ENCODE measurements at regions not wholly inside any gene's neighbourhood (a gene's known extent, or its start where the extent isn't known, plus 50 kb on each side); places are given as distances from the start of the nearest gene placed in this dataset.
"Not testable (repeated sequence)": the region's sequence is repeated elsewhere in the genome, so short reads cannot be mapped to it uniquely, and the experiment has no call there.

GRCh38 chr20:30387823-30388222 lies 869.6 kb upstream of the DEFB115 start:
- DNase-seq (ENCODE audit: low read depth), result not testable (repeated sequence)

- not testable (repeated sequence) for DNase-seq (ENCODE audit: low read depth)
Observed at GRCh38 chr20:30393523-30393922, 863.9 kb upstream of the DEFB115 start.

GRCh38 chr20:30397111-30397510 lies 860.4 kb upstream of the DEFB115 start:
- DNase-seq (ENCODE audit: low read depth), result not testable (repeated sequence)

GRCh38 chr20:30405061-30405460 lies 852.4 kb upstream of the DEFB115 start:
- not testable (repeated sequence) for DNase-seq (ENCODE audit: low read depth)

- DNase-seq (ENCODE audit: low read depth), result not testable (repeated sequence)
Observed at GRCh38 chr20:30405585-30405984, 851.9 kb upstream of the DEFB115 start.

- DNase-seq (ENCODE audit: low read depth), result not testable (repeated sequence)
Observed at GRCh38 chr20:30406370-30406769, 851.1 kb upstream of the DEFB115 start.

- no peak for DNase-seq (ENCODE audit: low read depth)
Observed at GRCh38 chr20:30412972-30413371, 844.5 kb upstream of the DEFB115 start.

GRCh38 chr20:30417387-30417786 lies 840.1 kb upstream of the DEFB115 start:
- DNase-seq (ENCODE audit: low read depth), result not testable (repeated sequence)

- not testable (repeated sequence) for DNase-seq (ENCODE audit: low read depth)
Observed at GRCh38 chr20:30418378-30418777, 839.1 kb upstream of the DEFB115 start.

- no peak for DNase-seq (ENCODE audit: low read depth)
Observed at GRCh38 chr20:30419466-30419865, 838.0 kb upstream of the DEFB115 start.

GRCh38 chr20:30419871-30420420 lies 837.5 kb upstream of the DEFB115 start:
- DNase-seq (ENCODE audit: low read depth), result not testable (repeated sequence)

Data from forelimb muscle (tissue), 1 donor.